HEK293 (cell line): ENCODE measurements at regions not wholly inside any gene's neighbourhood (a gene's known extent, or its start where the extent isn't known, plus 50 kb on each side); places are given as distances from the start of the nearest gene placed in this dataset.

Experiments used
- CTCF ChIA-PET: fragments of 350-600 bp; formaldehyde crosslinking; extraction: SDS; loops from one replicate; lab custom pipeline; 2021; ENCODE audit warnings: antibody characterized with exemption; lab: Yijun Ruan, JAX
- POLR2A ChIA-PET: fragments of 300-600 bp; formaldehyde crosslinking; extraction: SDS; loops from one replicate; lab custom pipeline; 2020; ENCODE audit warnings: antibody characterized with exemption, inconsistent platforms; lab: Yijun Ruan, JAX
- H3K27ac ChIP-seq: fragments of 200-500 bp; sonication (Bioruptor generic); 2 replicates; pipeline ENCODE4 v1.5.1; 2014; ENCODE audit warnings: low read depth, low read length, control low read depth, inconsistent platforms; ENCODE audit errors: extremely low read depth
- H3K36me3 ChIP-seq, 2 experiments: fragments of 200-500 bp in 1 of 2; sonication (Bioruptor generic) in 1 of 2; 1 replicate in 1 of 2; 2 replicates in 1 of 2; pipeline ENCODE4 v1.5.1; 2014 to 2017; ENCODE audit warnings: inconsistent platforms in 2 of 2, low read length in 2 of 2; ENCODE audit not compliant: control insufficient read depth in 2 of 2, insufficient read depth in 1 of 2
- H3K4me1 ChIP-seq: fragments of 200-500 bp; sonication (Bioruptor generic); 2 replicates; pipeline ENCODE4 v1.5.1; 2014; ENCODE audit warnings: mild to moderate bottlenecking, low read length, inconsistent platforms; ENCODE audit not compliant: control insufficient read depth, insufficient read depth
- H3K4me3 ChIP-seq: 2 replicates; pipeline ENCODE4 v1.5.1; 2011; ENCODE audit warnings: low read depth, mild to moderate bottlenecking, control low read depth, low read length, moderate library complexity
- H3K9me3 ChIP-seq: fragments of 200-500 bp; sonication (Bioruptor generic); 2 replicates; pipeline ENCODE4 v1.5.1; 2014; ENCODE audit warnings: low read depth, low read length, inconsistent platforms; ENCODE audit not compliant: control insufficient read depth, insufficient read depth
- BCL11B ChIP-seq: fragments of 450-650 bp; formaldehyde crosslinking; IDR thresholded peaks from 2 replicates; pipeline ENCODE4 v1.5.1; 2016; ENCODE audit warnings: low read depth, missing biosample characterization, missing genetic modification characterization
- GLI2 ChIP-seq: fragments of 450-650 bp; formaldehyde crosslinking; IDR thresholded peaks from 2 replicates; pipeline ENCODE4; 2017; ENCODE audit warnings: missing biosample characterization, missing genetic modification characterization, low read depth, borderline replicate concordance
- GLI4 ChIP-seq: fragments of 450-650 bp; formaldehyde crosslinking; IDR thresholded peaks from 2 replicates; pipeline ENCODE4 v1.5.1; 2016; ENCODE audit warnings: missing biosample characterization, missing genetic modification characterization
- KLF10 ChIP-seq: fragments of 450-650 bp; IDR thresholded peaks from 2 replicates; pipeline ENCODE4 v1.5.1; 2018; ENCODE audit warnings: missing biosample characterization, mild to moderate bottlenecking, missing genetic modification characterization
- OSR2 ChIP-seq: fragments of 450-650 bp; formaldehyde crosslinking; IDR thresholded peaks from 2 replicates; pipeline ENCODE4 v1.5.1; 2016; ENCODE audit warnings: missing biosample characterization, missing genetic modification characterization
- REPIN1 ChIP-seq: fragments of 450-650 bp; formaldehyde crosslinking; IDR thresholded peaks from 2 replicates; pipeline ENCODE4 v1.5.1; 2017; ENCODE audit warnings: missing biosample characterization, missing genetic modification characterization, low read depth
- ZBTB20 ChIP-seq: fragments of 450-650 bp; formaldehyde crosslinking; IDR thresholded peaks from 2 replicates; pipeline ENCODE4 v1.5.1; 2016; ENCODE audit warnings: missing biosample characterization, missing genetic modification characterization
- ZBTB44 ChIP-seq: fragments of 450-650 bp; IDR thresholded peaks from 2 replicates; pipeline ENCODE4 v1.5.1; 2018; ENCODE audit warnings: missing biosample characterization, mild to moderate bottlenecking, missing genetic modification characterization
- ZBTB49 ChIP-seq: fragments of 450-650 bp; formaldehyde crosslinking; IDR thresholded peaks from 2 replicates; pipeline ENCODE4 v1.5.1; 2016; ENCODE audit warnings: missing biosample characterization, missing genetic modification characterization, low read depth
- ZNF146 ChIP-seq: fragments of 450-650 bp; formaldehyde crosslinking; IDR thresholded peaks from 2 replicates; pipeline ENCODE4 v1.5.1; 2016; ENCODE audit warnings: missing biosample characterization, missing genetic modification characterization
- ZNF24 ChIP-seq: fragments of 450-650 bp; formaldehyde crosslinking; IDR thresholded peaks from 2 replicates; pipeline ENCODE4 v1.5.1; 2016; ENCODE audit warnings: missing biosample characterization, missing genetic modification characterization
- ZNF280D ChIP-seq: fragments of 450-650 bp; formaldehyde crosslinking; IDR thresholded peaks from 2 replicates; pipeline ENCODE4 v1.5.1; 2016; ENCODE audit warnings: missing biosample characterization, missing genetic modification characterization
- ZNF596 ChIP-seq: fragments of 450-650 bp; IDR thresholded peaks from 2 replicates; pipeline ENCODE4 v1.5.0; 2018; ENCODE audit warnings: missing biosample characterization, mild to moderate bottlenecking, missing genetic modification characterization, moderate library complexity
- ZNF660 ChIP-seq: fragments of 450-650 bp; IDR thresholded peaks from 2 replicates; pipeline ENCODE4 v1.5.1; 2018; ENCODE audit warnings: missing biosample characterization, mild to moderate bottlenecking, missing genetic modification characterization
- ZNF701 ChIP-seq: fragments of 450-650 bp; formaldehyde crosslinking; IDR thresholded peaks from 2 replicates; pipeline ENCODE4 v1.5.1; 2016; ENCODE audit warnings: missing biosample characterization, missing genetic modification characterization
- ZNF768 ChIP-seq: fragments of 450-650 bp; formaldehyde crosslinking; IDR thresholded peaks from 2 replicates; pipeline ENCODE4 v1.5.1; 2018; ENCODE audit warnings: missing biosample characterization, mild to moderate bottlenecking, missing genetic modification characterization
- ZSCAN4 ChIP-seq: fragments of 450-650 bp; formaldehyde crosslinking; IDR thresholded peaks from 2 replicates; pipeline ENCODE4 v1.5.1; 2017; ENCODE audit warnings: missing biosample characterization, missing genetic modification characterization
- TF ChIP-seq, protein P1 (sequence below): fragments of 450-650 bp; formaldehyde crosslinking; IDR thresholded peaks from 2 replicates; pipeline ENCODE4 v1.5.1; 2017; ENCODE audit warnings: missing biosample characterization, mild to moderate bottlenecking, missing genetic modification characterization, moderate library complexity
- TF ChIP-seq, protein P2 (sequence below): fragments of 450-650 bp; formaldehyde crosslinking; IDR thresholded peaks from 2 replicates; pipeline ENCODE4 v1.5.1; 2016; ENCODE audit warnings: missing biosample characterization, missing genetic modification characterization
- TF ChIP-seq, protein P3 (sequence below): fragments of 450-650 bp; formaldehyde crosslinking; IDR thresholded peaks from 2 replicates; pipeline ENCODE4 v1.5.1; 2016; ENCODE audit warnings: missing biosample characterization, missing genetic modification characterization

DNA sequence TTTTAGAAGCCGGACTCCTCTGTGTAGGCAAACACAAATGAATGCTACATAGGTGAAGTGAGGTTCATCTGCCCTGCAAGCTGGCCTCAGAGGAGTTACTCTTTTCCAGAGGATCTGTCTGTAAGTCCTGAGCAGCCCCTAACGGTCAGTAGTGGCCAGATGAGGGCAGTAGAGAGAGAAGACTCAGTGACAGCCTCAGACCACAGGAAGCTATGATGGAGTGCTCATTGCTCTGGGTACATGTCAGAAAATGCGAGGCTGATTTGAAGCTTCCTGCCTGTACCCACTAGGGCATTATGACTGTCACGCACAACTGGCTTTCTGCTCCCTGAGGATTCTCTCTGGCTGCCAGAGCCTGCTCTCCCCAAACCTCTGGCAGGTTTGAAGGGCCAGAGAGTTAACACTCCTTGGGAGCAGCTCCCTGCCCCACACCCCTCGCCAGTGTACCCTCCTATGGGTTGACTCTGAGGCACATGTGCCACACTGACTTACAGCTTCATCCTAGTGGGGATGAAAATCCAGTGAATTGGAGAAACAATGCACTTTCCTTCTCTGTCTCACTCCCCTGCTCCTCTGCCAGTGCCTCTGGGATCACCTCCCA, 141.5 kb downstream of the GABRG2 start:
- no peak for TF ChIP-seq ZBTB44 (tag by site-specific recombination)
- TF ChIP-seq ZBTB20 (tag by site-specific recombination): no peak
- TF ChIP-seq GLI4 (tag by site-specific recombination): no peak
- TF ChIP-seq ZBTB49 (tag by site-specific recombination): no peak
- TF ChIP-seq ZNF768: no peak
- TF ChIP-seq ZNF596 (tag by site-specific recombination): no peak
- TF ChIP-seq, protein P1, sequence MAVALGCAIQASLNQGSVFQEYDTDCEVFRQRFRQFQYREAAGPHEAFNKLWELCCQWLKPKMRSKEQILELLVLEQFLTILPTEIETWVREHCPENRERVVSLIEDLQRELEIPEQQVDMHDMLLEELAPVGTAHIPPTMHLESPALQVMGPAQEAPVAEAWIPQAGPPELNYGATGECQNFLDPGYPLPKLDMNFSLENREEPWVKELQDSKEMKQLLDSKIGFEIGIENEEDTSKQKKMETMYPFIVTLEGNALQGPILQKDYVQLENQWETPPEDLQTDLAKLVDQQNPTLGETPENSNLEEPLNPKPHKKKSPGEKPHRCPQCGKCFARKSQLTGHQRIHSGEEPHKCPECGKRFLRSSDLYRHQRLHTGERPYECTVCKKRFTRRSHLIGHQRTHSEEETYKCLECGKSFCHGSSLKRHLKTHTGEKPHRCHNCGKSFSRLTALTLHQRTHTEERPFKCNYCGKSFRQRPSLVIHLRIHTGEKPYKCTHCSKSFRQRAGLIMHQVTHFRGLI (tag by site-specific recombination): no peak
- TF ChIP-seq REPIN1: no peak
- no peak for TF ChIP-seq KLF10
- TF ChIP-seq ZNF280D (tag by site-specific recombination): no peak
- TF ChIP-seq OSR2: no peak
- TF ChIP-seq GLI2 (tag by site-specific recombination): no peak
- TF ChIP-seq ZNF701 (tag by site-specific recombination): no peak
- TF ChIP-seq, protein P2, sequence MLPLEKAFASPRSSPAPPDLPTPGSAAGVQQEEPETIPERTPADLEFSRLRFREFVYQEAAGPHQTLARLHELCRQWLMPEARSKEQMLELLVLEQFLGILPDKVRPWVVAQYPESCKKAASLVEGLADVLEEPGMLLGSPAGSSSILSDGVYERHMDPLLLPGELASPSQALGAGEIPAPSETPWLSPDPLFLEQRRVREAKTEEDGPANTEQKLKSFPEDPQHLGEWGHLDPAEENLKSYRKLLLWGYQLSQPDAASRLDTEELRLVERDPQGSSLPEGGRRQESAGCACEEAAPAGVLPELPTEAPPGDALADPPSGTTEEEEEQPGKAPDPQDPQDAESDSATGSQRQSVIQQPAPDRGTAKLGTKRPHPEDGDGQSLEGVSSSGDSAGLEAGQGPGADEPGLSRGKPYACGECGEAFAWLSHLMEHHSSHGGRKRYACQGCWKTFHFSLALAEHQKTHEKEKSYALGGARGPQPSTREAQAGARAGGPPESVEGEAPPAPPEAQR: no peak
- TF ChIP-seq, all 188 proteins: peak for 0
- ChIA-PET CTCF (interaction anchor here (0.6 to 2.5 kb wide), 6 partner anchors 9 to 1200 kb away, joined by 3 to 12 read pairs (median 4); no protein-coding TSS in a partner anchor), POLR2A (no interaction called here)
- Histone ChIP-seq H3K36me3 (no peaks in the 10 kb centered on the region), H3K4me1 (no peaks in the 10 kb centered on the region), H3K4me3 (no peak overlapping the region), H3K27ac (no peak overlapping the region), H3K9me3 (no peaks in the 10 kb centered on the region)

GRCh38 chr5:162214551-162214950, 147.0 kb downstream of the GABRG2 start:
- no peak overlapping the region for H3K4me3 ChIP-seq
- H3K9me3 ChIP-seq: no peaks in the 10 kb centered on the region
- ChIA-PET CTCF (no interaction called here), POLR2A (no interaction called here)
- no peaks in the 10 kb centered on the region for H3K36me3 ChIP-seq
- no peaks in the 10 kb centered on the region for H3K4me1 ChIP-seq
- no peak overlapping the region for H3K27ac ChIP-seq
- TF ChIP-seq ZSCAN4 (tag by site-specific recombination) (no peak), ZNF24 (tag by site-specific recombination) (no peak), BCL11B (tag by site-specific recombination) (no peak), ZNF660 (tag by site-specific recombination) (no peak), ZNF146 (tag by site-specific recombination) (no peak)
- TF ChIP-seq, protein P3, sequence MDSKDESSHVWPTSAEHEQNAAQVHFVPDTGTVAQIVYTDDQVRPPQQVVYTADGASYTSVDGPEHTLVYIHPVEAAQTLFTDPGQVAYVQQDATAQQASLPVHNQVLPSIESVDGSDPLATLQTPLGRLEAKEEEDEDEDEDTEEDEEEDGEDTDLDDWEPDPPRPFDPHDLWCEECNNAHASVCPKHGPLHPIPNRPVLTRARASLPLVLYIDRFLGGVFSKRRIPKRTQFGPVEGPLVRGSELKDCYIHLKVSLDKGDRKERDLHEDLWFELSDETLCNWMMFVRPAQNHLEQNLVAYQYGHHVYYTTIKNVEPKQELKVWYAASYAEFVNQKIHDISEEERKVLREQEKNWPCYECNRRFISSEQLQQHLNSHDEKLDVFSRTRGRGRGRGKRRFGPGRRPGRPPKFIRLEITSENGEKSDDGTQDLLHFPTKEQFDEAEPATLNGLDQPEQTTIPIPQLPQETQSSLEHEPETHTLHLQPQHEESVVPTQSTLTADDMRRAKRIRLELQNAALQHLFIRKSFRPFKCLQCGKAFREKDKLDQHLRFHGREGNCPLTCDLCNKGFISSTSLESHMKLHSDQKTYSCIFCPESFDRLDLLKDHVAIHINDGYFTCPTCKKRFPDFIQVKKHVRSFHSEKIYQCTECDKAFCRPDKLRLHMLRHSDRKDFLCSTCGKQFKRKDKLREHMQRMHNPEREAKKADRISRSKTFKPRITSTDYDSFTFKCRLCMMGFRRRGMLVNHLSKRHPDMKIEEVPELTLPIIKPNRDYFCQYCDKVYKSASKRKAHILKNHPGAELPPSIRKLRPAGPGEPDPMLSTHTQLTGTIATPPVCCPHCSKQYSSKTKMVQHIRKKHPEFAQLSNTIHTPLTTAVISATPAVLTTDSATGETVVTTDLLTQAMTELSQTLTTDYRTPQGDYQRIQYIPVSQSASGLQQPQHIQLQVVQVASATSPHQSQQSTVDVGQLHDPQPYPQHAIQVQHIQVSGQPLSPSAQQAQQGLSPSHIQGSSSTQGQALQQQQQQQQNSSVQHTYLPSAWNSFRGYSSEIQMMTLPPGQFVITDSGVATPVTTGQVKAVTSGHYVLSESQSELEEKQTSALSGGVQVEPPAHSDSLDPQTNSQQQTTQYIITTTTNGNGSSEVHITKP: no peak
